HG02852 (cell line): ENCODE measurements at regions not wholly inside any gene's neighbourhood (a gene's known extent, or its start where the extent isn't known, plus 50 kb on each side); places are given as distances from the start of the nearest gene placed in this dataset.

Experiments
- ATAC-seq: cut with Tn5 transposase; IDR thresholded peaks from one replicate; pipeline ENCODE4 v1.9.1; 2021; ENCODE audit warnings: mild to moderate bottlenecking, moderate library complexity; ENCODE audit not compliant: unreplicated experiment

GRCh38 chr10:21068026-21068656, 171.0 kb upstream of the NEBL start:
- no peak for ATAC-seq

- no peak for ATAC-seq
Measured at GRCh38 chr10:21065621-21066248, 168.6 kb upstream of the NEBL start.

DNA sequence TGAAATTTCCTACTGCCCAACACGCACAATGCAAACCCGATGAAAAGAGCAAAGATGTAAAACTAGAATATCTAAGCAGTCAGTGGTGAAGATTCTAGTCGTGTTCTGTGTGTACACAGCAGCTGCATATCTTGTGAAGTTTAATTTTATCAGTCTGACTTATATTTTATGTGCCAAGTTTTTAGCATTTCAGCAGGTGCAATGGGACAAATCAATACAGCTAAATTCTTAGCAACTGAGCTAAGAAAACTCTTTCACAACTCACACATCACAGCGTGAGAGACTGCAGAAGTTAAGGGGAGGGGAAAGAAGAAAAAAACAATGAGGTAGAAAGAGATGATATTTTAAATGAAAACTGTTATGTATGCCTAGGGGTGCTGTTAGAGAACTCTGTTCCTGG, 164.9 kb upstream of the NEBL start:
- ATAC-seq, result no peak

DNA sequence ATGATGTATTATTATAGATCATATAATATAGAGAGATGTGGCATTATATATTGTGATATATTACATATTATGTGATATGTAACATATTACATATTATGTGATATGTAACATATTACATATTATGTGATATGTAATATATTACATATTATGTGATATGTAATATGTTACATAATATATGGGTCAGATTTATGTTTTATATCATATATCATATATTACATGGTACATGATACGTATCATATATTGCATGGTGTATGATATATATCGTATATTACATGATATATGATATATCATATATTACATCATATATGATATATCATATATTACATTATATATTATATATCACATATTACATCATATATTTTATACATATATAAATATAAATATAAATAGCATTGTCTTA, 164.1 kb upstream of the NEBL start:
- ATAC-seq, result no peak

DNA sequence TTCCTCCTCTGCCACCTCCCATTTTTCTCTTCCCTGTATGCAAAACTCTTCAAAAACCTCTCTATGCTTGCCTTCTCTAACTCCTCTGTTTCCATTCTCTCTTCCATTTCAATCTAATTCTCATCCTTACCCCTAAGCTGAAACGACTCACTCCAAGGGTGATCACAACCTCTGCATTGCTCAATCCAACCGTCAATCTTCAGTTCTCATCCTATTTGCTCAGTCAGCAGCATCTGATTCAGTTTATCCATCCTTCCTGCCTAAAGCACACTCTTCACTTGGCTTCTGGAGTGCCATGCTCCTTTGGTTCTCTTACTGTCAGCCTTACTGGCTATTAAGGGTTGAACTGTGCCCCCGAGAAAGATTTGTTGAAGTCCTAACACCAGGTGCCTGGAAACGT, 163.5 kb upstream of the NEBL start:
- no peak for ATAC-seq

GRCh38 chr10:21057989-21058388, 160.9 kb upstream of the NEBL start:
- ATAC-seq, result no peak

GRCh38 chr10:21057436-21057835, 160.3 kb upstream of the NEBL start:
- no peak for ATAC-seq

DNA sequence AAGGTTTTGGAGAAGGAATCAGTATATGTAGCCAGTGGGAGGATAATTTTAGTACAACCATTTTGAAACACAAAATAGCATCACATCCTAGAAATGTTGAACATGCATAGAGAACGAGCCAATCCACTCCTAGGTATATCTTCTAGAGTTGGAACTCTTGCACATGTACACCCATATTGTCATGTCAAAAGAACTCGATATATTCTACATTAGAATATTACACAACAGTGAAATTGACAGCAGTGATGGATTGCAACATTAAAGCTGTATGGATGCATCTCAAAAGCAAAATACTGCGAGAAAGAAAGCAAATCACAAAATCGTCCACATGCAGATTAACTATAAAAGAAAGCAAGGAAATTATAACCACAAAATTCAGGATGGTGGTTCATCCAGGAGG, 159.3 kb upstream of the NEBL start:
- ATAC-seq, result no peak

DNA sequence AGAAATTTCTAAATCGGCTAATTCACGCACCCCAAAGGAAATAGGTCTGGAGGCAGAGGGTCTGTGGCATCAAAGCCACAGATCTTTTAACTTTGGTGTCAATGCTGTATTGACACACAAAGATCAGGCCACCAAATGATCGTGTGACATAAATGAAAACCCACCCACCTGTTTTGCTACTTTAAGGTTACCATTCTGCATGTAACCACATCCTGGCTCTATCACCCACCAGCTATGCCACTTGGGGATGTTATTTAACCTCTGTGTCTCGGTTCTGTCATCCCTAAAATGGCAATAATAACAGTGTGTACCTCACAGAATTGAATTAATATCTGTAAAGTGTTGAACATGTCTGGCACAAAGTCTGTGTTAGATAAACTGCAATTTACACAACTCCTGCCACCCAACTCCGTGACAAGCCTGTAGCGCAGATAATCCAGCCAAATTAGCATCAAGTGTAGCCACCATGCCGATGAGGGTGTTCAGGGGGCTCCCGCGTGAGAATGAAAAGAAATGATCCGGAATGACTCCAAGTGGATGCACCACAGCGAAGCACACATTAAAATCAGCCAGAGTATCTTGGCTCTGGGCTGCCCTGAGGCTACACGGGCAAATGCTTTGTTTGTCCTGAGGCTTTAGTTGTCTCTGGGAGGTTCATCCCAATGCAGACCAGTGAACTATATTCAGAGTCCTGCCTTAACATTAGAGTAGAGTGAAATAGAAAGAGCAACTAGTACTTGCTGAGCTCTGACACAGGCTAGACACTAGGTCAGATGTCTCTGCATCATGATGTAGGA, 158.4 kb upstream of the NEBL start:
- ATAC-seq, result no peak

- no peak for ATAC-seq
Measured at GRCh38 chr10:21053953-21054690, 157.0 kb upstream of the NEBL start.

GRCh38 chr10:21052709-21053104, 155.6 kb upstream of the NEBL start:
- no peak for ATAC-seq

GRCh38 chr10:21052072-21052708, 155.1 kb upstream of the NEBL start:
- no peak for ATAC-seq

- no peak for ATAC-seq
Measured at GRCh38 chr10:21049482-21049881, 152.4 kb upstream of the NEBL start.

DNA sequence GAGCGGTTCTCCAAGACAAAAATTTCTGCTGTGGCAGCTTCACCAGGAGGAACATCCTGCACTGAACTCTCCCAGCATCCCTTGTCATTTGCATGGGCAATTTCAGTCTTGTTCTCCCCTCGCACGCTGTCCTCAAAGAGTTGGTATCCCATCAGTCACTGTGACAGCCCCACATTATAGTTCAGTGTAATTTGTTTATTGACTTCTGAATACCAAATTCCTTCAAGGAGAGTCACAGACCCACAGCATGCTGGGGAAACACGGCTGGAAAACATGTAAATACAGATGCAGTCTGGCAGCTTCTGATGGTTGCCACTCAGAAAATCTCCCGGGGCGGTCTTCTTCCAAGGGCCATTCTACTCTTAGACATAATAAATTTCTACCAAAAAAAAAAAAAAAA, 151.0 kb upstream of the NEBL start:
- no peak for ATAC-seq

- no peak for ATAC-seq
Measured at GRCh38 chr10:21047511-21047910, 150.4 kb upstream of the NEBL start.

- ATAC-seq, result no peak
Measured at GRCh38 chr10:21047096-21047495, 150.0 kb upstream of the NEBL start.

DNA sequence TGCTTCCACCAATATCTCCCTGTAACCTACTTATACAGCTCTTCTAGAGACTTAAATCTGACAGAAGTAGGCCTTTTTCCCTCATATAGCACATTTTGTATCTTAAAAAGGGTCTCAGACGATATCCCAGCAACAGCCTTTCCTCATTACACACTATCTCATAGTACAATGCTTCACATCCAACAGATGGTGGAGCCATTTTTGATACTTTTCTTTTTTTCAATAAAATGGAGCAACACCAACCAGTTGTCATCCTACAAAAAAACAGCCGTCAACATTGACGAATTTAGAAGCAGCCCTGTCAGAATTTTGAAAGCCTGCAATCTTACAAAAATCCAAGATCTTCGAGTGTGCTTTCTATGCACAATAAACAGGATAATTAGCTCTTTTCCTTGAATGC, 145.9 kb upstream of the NEBL start:
- ATAC-seq, result no peak

- no peak for ATAC-seq
Measured at GRCh38 chr10:21042536-21042935, 145.4 kb upstream of the NEBL start.

- ATAC-seq, result no peak
Measured at GRCh38 chr10:21041763-21042458, 144.8 kb upstream of the NEBL start.

GRCh38 chr10:21039721-21040120, 142.6 kb upstream of the NEBL start:
- no peak for ATAC-seq
